Esophagus squamous epithelium (tissue), 4 donors: ENCODE measurements at regions not wholly inside any gene's neighbourhood (a gene's known extent, or its start where the extent isn't known, plus 50 kb on each side); places are given as distances from the start of the nearest gene placed in this dataset.

ENCODE experiments used
- POLR2A ChIP-seq, 4 donors: fragments of 450-650 bp; IDR thresholded peaks; one replicate each; pipeline ENCODE4 v1.6.1; 2017; ENCODE audit warnings: antibody characterized with exemption in 4 of 4, mild to moderate bottlenecking in 4 of 4, moderate library complexity in 3 of 4
- TF ChIP-seq, protein P1 (sequence below), 6 experiments: fragments of 450-650 bp in 4 of 6; fragments of 200-600 bp in 2 of 6; sonication (generic) in 2 of 6; IDR thresholded peaks; one replicate each; pipeline ENCODE4 v1.5.1; 2016 to 2019; ENCODE audit warnings: antibody characterized with exemption in 6 of 6, mild to moderate bottlenecking in 4 of 6, moderate library complexity in 4 of 6

DNA sequence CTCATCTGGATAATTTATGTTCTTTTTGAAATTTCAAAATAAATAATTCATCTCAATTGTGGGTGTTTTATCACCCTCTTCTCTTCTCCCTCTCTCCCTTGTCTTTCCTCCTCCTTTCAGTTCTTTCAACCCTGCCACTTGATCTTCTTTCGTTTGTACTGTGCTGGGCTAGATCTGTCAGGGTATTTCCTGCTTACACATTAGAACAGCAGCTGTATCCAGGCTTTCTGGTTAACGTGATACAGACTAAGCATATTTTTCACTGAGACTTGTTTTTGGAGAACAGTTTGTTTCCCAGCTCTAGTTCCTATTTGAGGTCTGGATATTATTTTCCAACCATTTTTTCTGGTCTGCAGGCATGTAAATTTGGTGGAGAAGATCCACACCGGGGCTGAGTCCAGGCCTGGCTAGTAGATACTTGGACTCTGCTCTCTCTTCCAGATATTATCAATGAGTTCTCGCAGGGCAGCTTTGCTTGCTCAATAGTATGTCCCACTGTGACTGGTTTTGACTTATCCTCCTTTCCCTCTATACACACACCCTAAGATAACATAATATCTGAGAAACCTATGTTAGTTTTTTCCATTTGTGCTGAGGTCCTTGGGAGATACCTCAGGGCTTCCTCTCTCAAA, 1310.7 kb upstream of the TENM3 start:
- TF ChIP-seq, protein P1, sequence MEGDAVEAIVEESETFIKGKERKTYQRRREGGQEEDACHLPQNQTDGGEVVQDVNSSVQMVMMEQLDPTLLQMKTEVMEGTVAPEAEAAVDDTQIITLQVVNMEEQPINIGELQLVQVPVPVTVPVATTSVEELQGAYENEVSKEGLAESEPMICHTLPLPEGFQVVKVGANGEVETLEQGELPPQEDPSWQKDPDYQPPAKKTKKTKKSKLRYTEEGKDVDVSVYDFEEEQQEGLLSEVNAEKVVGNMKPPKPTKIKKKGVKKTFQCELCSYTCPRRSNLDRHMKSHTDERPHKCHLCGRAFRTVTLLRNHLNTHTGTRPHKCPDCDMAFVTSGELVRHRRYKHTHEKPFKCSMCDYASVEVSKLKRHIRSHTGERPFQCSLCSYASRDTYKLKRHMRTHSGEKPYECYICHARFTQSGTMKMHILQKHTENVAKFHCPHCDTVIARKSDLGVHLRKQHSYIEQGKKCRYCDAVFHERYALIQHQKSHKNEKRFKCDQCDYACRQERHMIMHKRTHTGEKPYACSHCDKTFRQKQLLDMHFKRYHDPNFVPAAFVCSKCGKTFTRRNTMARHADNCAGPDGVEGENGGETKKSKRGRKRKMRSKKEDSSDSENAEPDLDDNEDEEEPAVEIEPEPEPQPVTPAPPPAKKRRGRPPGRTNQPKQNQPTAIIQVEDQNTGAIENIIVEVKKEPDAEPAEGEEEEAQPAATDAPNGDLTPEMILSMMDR (IDR thresholded peaks at IDR 0.05) = no peak
- no peak for TF ChIP-seq POLR2A (IDR thresholded peaks at IDR 0.05)
